ENCODE measurements at regions not wholly inside any gene's neighbourhood (a gene's known extent, or its start where the extent isn't known, plus 50 kb on each side); places are given as distances from the start of the nearest gene placed in this dataset.
"Not testable (repeated sequence)": the region's sequence is repeated elsewhere in the genome, so short reads cannot be mapped to it uniquely, and the experiment has no call there.

GRCh38 chr6:11324453-11325015 lies 92.1 kb upstream of the NEDD9 start:
- peak; percentile 34 for DNase-seq (ENCODE audit: low read depth)

DNA sequence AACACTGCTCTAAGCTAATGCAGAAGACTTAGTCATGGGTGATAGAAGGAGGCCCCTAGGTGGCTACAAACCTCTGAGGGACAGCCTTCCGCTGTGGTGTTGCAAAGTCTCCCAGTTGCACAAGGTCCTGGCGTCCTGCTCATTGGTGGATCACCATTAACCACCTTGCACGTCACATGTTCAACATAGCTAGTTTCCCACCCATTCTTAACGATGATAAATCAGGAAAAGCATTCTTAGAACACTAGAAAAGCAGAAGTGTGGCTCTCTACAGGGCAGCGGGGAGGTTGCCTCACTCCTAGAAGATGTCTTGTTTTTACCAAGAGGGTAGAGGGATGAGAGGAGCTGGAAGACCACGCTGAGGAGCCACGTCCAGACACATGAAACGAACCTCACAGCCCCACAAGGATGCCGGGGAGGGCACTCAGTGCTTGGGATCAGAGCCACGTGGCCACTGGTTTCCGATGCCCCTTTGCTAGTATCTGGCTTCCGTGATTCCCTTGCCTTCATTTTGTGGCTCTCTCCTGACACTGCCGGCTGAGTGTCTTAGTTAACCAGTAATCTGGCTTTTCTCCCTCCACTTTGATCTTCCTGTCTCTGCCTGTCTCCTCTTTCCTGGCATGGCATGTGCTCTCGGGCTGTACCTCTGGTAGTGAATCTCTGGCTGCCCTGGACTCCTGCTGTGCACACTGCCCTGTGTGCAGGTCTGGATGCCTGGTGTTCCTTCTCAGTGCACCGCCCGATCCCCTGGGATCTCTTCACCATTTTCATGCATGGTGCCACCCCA lies 91.4 kb upstream of the NEDD9 start:
- no peak for DNase-seq (ENCODE audit: low read depth)

DNA sequence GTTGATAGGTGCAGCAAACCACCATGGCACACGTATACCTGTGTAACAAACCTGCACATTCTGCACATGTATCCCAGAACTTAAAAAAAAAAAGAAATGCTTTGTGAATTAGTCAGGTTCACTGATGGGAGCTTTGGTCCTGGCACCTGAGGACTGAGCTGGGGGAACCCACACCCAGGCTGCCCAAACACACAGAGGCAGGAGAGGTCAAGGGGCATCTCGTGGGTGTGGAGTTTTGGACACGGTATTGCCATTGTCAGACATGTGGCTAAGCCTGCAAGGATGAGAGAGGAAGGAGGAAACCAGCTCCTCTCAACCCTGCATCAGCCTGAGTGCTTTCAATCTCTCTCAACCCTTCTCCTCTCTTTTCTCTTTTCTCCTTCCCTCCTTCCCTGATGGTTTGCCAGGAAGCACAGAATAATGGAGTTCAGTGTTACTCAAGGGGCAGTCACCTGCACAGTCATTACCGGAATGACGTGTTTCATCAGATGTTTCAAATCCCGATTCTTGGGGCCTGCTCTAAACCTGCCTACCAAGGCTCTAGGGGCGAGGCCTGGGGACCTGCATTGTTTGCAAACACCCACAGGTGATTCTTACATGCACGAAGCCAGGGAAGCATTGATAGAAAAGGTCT lies 89.9 kb upstream of the NEDD9 start:
- no peak for DNase-seq (ENCODE audit: low read depth)

- DNase-seq (ENCODE audit: low read depth) = no peak
These were observed 88.6 kb upstream of the NEDD9 start for GRCh38 chr6:11320914-11321597.

- no peak for DNase-seq (ENCODE audit: low read depth)
These were observed 86.7 kb upstream of the NEDD9 start for GRCh38 chr6:11318835-11319813.

GRCh38 chr6:11317885-11318771 lies 85.7 kb upstream of the NEDD9 start:
- peak; percentile 49 for DNase-seq (ENCODE audit: low read depth)

- no peak for DNase-seq (ENCODE audit: low read depth)
These were observed 83.4 kb upstream of the NEDD9 start for GRCh38 chr6:11315743-11316437.

- no peak for DNase-seq (ENCODE audit: low read depth)
These were observed 80.7 kb upstream of the NEDD9 start for GRCh38 chr6:11313207-11313606.

DNA sequence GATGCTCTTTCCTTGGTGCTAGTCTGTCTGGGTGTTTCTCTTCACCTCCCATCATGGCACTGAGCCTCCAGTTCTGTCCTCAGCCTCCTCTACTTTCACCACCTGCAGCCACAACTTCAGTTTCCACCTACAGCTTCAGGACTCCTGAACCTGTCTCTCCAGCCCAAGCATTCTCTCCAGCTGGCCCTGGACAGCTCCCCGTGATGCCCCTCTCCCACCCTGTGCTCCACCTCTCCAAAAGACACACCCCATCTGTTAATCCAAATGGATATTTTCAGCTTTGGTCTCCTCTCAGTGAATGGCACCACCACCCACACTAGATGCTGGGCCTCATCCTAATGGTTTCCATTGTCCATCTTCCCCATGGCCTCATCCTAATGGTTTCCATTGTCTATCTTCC lies 79.5 kb upstream of the NEDD9 start:
- DNase-seq (ENCODE audit: low read depth) = no peak

GRCh38 chr6:11309947-11310665 lies 77.6 kb upstream of the NEDD9 start:
- no peak for DNase-seq (ENCODE audit: low read depth)

GRCh38 chr6:11307226-11307625 lies 74.8 kb upstream of the NEDD9 start:
- no peak for DNase-seq (ENCODE audit: low read depth)

- DNase-seq (ENCODE audit: low read depth) = no peak
These were observed 72.5 kb upstream of the NEDD9 start for GRCh38 chr6:11304946-11305345.

GRCh38 chr6:11299876-11300428 lies 67.5 kb upstream of the NEDD9 start:
- DNase-seq (ENCODE audit: low read depth) = not testable (repeated sequence)

GRCh38 chr6:11299421-11299784 lies 66.9 kb upstream of the NEDD9 start:
- DNase-seq (ENCODE audit: low read depth) = not testable (repeated sequence)

- DNase-seq (ENCODE audit: low read depth) = no peak
These were observed 66.4 kb upstream of the NEDD9 start for GRCh38 chr6:11298651-11299420.

DNA sequence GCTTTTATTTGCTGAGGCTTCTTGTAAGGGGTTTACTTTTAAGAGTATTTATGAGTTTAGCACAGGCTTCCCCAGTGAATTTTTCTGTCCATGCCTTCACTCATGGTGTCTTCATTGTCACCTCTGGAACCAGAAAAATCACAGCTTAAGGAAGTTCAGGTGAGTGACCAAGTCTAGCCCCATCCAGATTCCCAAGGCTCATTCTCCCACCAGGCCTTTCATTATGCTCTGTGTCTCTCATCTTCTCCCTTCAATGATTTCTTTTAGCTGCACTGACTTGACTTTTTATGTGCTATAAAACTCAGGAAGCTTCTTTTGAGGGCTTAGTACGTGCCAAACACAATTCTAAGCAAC lies 64.9 kb upstream of the NEDD9 start:
- DNase-seq (ENCODE audit: low read depth) = no peak

- no peak for DNase-seq (ENCODE audit: low read depth)
These were observed 64.2 kb upstream of the NEDD9 start for GRCh38 chr6:11296449-11297375.
